KG1 (cell line): ENCODE measurements at regions not wholly inside any gene's neighbourhood (a gene's known extent, or its start where the extent isn't known, plus 50 kb on each side); places are given as distances from the start of the nearest gene placed in this dataset.

Experiments
- DNase-seq: peaks from one replicate; lab custom pipeline; 2025; lab: John Stamatoyannopoulos, UW

- DNase-seq: no peak
Measured at GRCh38 chr2:64371727-64372126, 82.2 kb upstream of the LGALSL start.

GRCh38 chr2:64374686-64375085 is 79.3 kb upstream of the LGALSL start:
- no peak for DNase-seq

DNA sequence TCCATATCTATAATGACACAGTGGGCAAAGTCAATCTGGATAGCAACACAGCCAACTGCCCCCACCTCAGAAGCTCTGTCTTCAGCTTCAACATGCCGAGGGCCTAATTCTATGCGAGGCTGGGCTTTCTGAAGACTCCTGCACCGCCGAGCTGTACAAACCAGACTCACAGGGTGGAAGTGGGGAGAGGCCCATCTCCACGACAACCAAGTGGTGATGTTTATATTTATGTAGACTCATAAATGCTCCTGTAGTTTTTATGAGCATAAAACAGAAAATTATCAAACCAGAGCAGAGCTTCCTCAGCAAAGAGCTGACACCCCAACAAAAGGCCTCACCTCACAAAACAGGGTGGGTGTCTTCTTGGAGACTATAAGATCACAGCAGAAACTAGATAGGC is 77.0 kb upstream of the LGALSL start:
- no peak for DNase-seq

DNA sequence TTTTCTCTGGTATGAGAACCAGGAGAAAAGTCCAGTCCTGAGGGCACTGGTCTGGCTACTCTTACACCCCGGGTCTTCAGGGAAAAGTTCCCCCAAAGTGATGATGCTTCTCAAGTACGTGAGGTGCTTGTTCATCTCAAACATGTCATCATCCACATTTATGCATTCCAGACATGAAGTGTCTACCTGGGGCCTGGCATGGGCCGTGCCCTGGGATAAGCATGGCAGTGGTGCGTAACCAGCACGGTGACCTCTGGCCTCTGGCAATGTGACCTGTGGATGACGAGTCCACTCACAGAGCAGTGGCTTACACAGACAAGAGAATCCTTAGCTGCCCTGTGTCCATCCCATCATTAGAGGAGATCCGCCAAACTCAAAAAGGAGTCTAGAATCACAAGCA is 74.8 kb upstream of the LGALSL start:
- no peak for DNase-seq

DNA sequence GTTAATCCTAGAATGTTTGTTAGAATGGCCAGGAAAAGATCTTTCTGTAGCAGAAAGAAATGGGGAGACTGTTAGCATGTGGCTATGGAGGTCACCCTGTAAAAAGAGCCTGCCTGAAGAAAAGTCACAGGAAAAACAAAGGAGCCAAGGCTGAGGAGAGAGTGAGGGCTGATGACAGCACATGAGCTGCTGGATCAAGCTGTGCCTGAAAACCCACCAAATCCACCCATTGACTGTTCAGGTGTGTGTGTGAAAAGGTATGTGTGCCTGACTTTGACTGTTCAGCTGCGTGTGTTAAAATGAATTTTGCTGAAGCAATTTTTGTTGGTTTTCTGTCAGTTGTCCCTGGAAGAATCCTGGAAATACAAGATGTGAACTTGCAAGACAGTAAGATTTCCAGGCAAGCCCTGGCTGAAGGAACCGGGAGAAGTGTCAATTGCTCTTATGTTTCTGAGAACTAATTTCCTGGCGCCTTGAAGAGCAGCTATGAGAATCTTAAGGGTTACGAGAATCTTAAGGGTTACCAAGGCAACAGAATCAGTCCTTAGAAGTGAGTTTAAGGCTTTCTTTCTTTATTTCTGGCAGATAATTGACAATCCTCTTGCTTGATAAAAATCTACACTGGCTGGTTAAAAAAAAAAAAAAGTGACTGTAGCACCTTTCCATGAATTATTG is 73.0 kb upstream of the LGALSL start:
- DNase-seq: no peak

GRCh38 chr2:64383016-64383591 is 70.9 kb upstream of the LGALSL start:
- no peak for DNase-seq

GRCh38 chr2:64383881-64384280 is 70.1 kb upstream of the LGALSL start:
- no peak for DNase-seq

GRCh38 chr2:64386676-64387075 is 67.3 kb upstream of the LGALSL start:
- no peak for DNase-seq

GRCh38 chr2:64390586-64390985 is 63.4 kb upstream of the LGALSL start:
- no peak for DNase-seq

DNA sequence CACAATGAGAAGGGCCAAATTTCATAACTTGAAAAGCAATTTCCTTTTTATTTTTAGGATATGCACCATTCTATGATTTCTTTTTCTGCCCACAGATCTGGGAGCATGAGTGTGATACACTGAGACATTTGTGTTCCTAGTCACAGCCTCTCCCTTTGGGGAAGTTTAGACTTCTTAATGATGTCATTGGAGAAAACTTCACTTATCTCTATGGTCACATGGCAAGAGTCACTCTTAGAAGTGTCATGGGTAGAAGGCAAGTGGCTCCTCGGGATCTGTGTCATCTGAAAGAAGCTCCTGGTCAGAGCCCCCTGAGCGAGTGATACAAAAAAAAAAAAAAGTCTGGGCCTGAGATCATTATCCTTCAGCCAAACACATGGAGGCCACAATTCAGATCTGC is 62.5 kb upstream of the LGALSL start:
- no peak for DNase-seq

DNA sequence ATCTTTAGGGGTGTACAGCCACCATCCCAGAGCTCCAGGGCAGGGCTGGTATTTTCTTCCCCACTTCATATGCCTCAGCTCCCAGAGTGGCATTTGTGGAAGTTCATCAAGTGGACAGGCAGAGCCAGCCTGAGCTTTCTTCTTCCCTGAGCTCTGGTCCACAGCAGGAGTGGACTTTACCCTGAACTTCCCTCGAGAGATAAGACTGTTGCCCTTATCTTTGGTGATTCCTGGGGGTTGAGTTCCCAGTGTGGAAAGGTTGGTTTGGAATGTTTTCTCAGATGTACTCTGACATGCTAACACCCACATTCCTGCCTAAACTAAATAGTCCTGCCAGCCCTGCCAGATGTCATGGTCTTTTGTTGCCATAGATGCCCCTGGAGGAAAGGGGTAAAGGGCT is 62.0 kb upstream of the LGALSL start:
- DNase-seq: no peak

GRCh38 chr2:64392529-64392928 is 61.4 kb upstream of the LGALSL start:
- DNase-seq: no peak

- DNase-seq: no peak
Measured at GRCh38 chr2:64393383-64394010, 60.5 kb upstream of the LGALSL start.

GRCh38 chr2:64394153-64394552 is 59.8 kb upstream of the LGALSL start:
- no peak for DNase-seq

DNA sequence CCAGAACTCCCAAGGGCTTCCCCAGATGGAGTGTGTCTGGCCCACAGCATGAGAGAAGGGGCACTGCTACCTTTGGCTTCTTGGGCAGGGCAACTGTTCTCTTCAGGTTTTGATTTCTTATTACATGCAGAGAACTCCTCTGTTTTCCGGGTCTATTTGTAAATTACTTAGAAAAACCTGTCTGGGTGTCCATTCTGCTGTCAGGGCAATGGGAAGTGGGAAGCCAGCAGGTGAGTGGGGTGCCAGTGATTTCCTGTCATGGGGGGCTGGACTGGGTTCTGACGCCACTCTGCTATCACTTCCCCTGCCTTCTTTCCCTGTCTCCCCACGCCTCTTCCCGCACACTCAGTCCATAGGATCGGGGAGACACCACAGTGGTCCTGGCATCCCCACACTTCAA is 58.0 kb upstream of the LGALSL start:
- no peak for DNase-seq

DNA sequence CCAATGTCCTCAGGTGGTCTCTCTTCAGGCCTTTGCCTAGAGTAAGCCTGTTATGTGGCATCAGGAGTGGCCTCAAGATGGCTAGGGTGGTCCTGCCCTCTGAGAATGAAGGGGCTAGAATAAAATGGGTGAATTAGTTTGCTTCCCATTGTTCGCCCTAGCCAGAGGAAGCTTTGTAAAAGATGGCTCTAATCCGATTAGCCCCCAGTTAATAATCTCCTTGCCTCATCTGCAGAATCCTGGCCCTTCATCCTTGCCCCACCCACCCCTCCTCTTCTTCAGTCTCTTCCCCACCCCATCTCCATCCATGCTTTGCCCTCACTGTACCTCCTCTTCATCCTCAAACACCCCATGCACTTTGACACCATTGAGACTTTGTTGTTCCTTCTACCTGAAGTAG is 57.4 kb upstream of the LGALSL start:
- no peak for DNase-seq

GRCh38 chr2:64398516-64399129 is 55.3 kb upstream of the LGALSL start:
- DNase-seq: no peak

DNA sequence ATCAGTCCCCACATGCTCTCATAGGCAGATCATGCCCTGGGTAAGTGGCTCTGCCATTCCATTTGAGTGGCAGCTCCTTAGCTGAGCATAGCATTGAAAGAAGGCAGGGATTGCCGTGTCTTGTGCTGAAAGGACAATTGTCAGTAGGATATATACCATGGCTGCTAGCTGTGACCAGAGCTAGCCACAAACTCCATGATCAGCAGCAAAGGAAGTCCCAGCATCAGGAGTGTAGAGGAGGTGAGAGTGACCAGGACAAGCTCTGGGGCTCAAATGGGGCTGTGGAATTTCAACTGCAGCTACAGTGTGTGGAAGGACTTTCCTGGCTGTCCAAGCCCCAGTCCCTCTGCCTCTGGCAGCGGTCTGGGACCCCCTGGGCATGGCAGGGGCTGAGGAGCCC is 54.4 kb upstream of the LGALSL start:
- no peak for DNase-seq

DNA sequence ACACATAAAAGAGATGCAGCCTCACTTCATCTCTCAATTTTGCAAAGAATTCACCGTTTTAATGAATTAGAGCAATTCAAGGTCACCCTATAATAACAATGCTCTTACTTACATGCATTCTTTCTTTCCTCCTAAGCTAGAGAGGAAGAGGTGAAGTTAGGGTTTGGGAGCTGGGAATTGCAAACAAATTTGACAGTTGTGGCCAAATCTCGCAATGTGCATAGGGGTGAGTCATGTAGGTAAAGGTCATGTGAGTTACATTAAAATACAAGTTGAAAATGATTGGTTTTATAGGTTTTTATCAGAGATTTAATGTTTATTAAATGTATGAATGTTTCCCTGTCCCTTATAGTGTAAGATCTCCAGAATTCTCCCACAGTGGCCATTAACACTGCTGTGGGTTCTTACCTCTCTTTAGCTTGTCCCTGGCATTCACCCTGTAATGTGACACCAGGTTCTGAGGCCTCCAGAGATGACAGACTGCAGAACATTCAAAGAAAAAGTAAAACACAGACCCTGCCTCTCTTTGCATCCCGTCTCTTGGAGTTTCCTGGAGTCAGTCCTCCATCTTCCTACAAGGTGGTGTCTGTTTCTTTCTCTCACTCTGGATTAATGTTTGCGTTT is 53.7 kb upstream of the LGALSL start:
- DNase-seq: no peak

DNA sequence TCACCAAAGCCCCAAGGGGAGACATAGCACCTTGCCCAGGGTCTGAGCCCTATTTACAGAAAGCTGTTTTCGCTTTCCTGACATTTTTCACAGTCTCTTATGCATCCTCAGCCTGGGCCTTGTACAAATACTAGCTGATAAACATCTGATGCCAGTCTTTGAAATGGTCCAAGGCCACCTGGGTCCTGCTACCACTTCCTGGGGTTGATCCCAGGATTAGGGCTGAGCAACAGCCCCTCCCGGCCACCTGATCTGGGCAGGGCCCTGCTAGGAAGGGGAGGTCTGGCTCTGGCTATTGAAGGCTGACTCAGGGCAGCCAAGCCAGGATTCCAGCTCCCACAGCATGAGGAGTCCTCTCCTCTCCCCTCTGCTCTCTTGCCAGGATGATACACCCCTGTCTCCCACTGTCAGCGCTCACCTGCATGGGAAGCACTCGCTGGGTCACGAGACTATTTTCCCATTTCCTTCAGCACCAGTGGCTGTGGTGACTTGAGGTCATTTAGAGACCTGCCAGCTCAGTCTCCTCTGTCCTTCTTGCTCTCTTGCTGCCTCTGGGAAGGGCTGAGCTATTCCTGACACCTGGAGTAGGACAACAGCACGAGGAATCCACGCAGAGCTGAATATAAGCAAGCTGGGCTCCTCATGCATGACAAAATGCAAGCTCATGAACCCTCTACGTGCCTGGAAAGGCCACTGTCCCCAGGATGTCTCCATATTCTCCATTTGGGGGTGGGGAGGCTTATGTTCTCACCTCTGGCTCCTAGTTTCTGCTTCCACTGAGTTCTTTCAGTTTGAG is 53.0 kb upstream of the LGALSL start:
- DNase-seq: no peak

- no peak for DNase-seq
Measured at GRCh38 chr2:64401529-64401880, 52.5 kb upstream of the LGALSL start.

DNA sequence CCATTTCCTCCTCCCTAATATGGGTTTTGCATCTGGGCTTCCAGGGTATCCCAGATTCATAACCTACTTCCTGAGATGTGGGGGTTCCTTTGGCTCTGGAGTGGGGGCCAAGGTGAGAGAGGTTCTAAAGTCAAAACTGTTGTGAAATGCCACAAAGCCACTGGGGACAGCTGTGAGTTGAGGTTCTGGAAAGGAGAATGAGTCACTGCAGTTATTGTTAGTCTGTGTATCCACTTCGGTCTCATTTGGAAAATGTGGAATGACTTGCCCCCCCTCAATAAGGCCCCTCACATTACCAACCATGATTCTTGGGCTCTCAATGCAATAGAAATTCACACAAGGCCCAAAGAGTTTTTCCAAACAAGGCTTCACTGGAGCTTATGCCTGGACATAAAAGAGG is 51.1 kb upstream of the LGALSL start:
- no peak for DNase-seq
